ENCODE measurements at regions not wholly inside any gene's neighbourhood (a gene's known extent, or its start where the extent isn't known, plus 50 kb on each side); places are given as distances from the start of the nearest gene placed in this dataset.

DNA sequence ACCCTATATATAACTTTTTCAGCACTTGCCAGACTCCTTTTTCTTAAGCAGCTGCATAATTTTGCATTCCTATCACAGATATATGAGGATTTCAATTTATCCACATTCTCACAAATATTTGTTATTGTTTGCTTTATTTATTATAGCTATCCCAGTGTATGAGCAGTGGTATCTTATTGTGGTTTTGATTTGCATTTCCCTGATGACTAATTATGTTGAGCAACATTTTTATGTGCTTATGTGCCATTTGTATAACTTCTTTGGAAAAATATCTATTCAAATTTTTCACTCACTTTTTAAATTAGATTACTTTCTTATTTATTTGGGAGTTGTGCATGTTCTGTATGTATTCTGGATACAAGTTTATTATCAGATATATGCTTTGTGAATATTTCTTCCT lies 361.9 kb downstream of the KCTD8 start:
- TF ChIP-seq, protein P1, sequence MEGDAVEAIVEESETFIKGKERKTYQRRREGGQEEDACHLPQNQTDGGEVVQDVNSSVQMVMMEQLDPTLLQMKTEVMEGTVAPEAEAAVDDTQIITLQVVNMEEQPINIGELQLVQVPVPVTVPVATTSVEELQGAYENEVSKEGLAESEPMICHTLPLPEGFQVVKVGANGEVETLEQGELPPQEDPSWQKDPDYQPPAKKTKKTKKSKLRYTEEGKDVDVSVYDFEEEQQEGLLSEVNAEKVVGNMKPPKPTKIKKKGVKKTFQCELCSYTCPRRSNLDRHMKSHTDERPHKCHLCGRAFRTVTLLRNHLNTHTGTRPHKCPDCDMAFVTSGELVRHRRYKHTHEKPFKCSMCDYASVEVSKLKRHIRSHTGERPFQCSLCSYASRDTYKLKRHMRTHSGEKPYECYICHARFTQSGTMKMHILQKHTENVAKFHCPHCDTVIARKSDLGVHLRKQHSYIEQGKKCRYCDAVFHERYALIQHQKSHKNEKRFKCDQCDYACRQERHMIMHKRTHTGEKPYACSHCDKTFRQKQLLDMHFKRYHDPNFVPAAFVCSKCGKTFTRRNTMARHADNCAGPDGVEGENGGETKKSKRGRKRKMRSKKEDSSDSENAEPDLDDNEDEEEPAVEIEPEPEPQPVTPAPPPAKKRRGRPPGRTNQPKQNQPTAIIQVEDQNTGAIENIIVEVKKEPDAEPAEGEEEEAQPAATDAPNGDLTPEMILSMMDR (IDR thresholded peaks at IDR 0.05), result no peak
- TF ChIP-seq EP300 (IDR thresholded peaks at IDR 0.05) (no peak), POLR2A (IDR thresholded peaks at IDR 0.05) (no peak), POLR2AphosphoS5 (IDR thresholded peaks at IDR 0.05) (no peak)

All from sigmoid colon (tissue), 4 donors.